GM23338 (cell line): ENCODE measurements at regions not wholly inside any gene's neighbourhood (a gene's known extent, or its start where the extent isn't known, plus 50 kb on each side); places are given as distances from the start of the nearest gene placed in this dataset.

ENCODE experiments used
- ATAC-seq: fragments of 200-7000 bp; cut with Tn5 transposase; 3 replicates; pipeline ENCODE4 v1.9.1; 2020
- DNase-seq: peaks from one replicate; pipeline ENCODE4 v3.0.0-alpha.2; 2015; ENCODE audit warnings: low spot score
- H2AFZ ChIP-seq: fragments of 200-600 bp; sonication (generic); 2 replicates; pipeline ENCODE4 v1.8.0; 2016; ENCODE audit warnings: antibody characterized with exemption, mild to moderate bottlenecking, moderate library complexity
- H3F3A ChIP-seq: fragments of 200-600 bp; sonication (generic); replicated peaks from 2 replicates; pipeline ENCODE4 v1.8.0; 2017; ENCODE audit warnings: antibody characterized with exemption, mixed run types, low read depth
- H3K27ac ChIP-seq: fragments of 200-600 bp; sonication (generic); 2 replicates; pipeline ENCODE4 v1.6.1; 2016; ENCODE audit warnings: low read depth
- H3K27me3 ChIP-seq: fragments of 200-600 bp; sonication (generic); 2 replicates; pipeline ENCODE4 v1.8.0; 2016; ENCODE audit warnings: mild to moderate bottlenecking, mixed run types, moderate library complexity; ENCODE audit not compliant: insufficient read depth
- H3K36me3 ChIP-seq: fragments of 200-600 bp; sonication (generic); 2 replicates; pipeline ENCODE4 v1.8.0; 2016; ENCODE audit warnings: mild to moderate bottlenecking; ENCODE audit not compliant: insufficient read depth
- H3K4me1 ChIP-seq: fragments of 200-600 bp; sonication (generic); 2 replicates; pipeline ENCODE4 v1.8.0; 2016; ENCODE audit warnings: mild to moderate bottlenecking, moderate library complexity; ENCODE audit not compliant: insufficient read depth
- H3K4me2 ChIP-seq: fragments of 200-600 bp; sonication (generic); 2 replicates; pipeline ENCODE4 v1.7.1; 2017; ENCODE audit warnings: mixed run types
- H3K4me3 ChIP-seq: fragments of 200-600 bp; sonication (generic); 2 replicates; pipeline ENCODE4 v1.6.1; 2016; ENCODE audit warnings: mixed run types
- H3K79me2 ChIP-seq: fragments of 200-600 bp; sonication (generic); replicated peaks from 2 replicates; pipeline ENCODE4 v1.8.0; 2017; ENCODE audit warnings: mild to moderate bottlenecking; ENCODE audit not compliant: insufficient read depth
- H3K9me2 ChIP-seq: fragments of 200-600 bp; sonication (generic); 2 replicates; pipeline ENCODE4 v1.8.0; 2017; ENCODE audit not compliant: insufficient read depth
- H4K20me1 ChIP-seq: fragments of 200-600 bp; sonication (generic); replicated peaks from 2 replicates; pipeline ENCODE4 v1.8.0; 2017; ENCODE audit warnings: mild to moderate bottlenecking; ENCODE audit not compliant: insufficient read depth
- H3K27ac Mint-ChIP-seq: 2 replicates; pipeline ENCODE4 v1.8.0; 2020; ENCODE audit warnings: inconsistent platforms, mild to moderate bottlenecking, moderate library complexity, mixed read lengths
- H3K27me3 Mint-ChIP-seq: 3 replicates; pipeline ENCODE4 v1.8.0; 2022; ENCODE audit warnings: low read depth, mild to moderate bottlenecking, moderate library complexity, mixed read lengths, inconsistent platforms; ENCODE audit not compliant: insufficient read depth, poor library complexity
- H3K36me3 Mint-ChIP-seq: 3 replicates; pipeline ENCODE4 v1.8.0; 2021; ENCODE audit warnings: low read depth, mild to moderate bottlenecking, inconsistent platforms, moderate library complexity, mixed read lengths
- H3K4me1 Mint-ChIP-seq: 3 replicates; pipeline ENCODE4 v1.8.0; 2020; ENCODE audit warnings: mild to moderate bottlenecking, inconsistent platforms, mixed read lengths
- H3K4me3 Mint-ChIP-seq: 3 replicates; pipeline ENCODE4 v1.8.0; 2021; ENCODE audit warnings: moderate library complexity, mild to moderate bottlenecking, inconsistent platforms, mixed read lengths
- H3K9me3 Mint-ChIP-seq: 3 replicates; pipeline ENCODE4 v1.8.0; 2020; ENCODE audit warnings: moderate library complexity, mild to moderate bottlenecking, inconsistent platforms, mixed read lengths
- CREB1 ChIP-seq: fragments of 250-450 bp; sonication (Bioruptor Pico); IDR thresholded peaks from 2 replicates; pipeline ENCODE4 v1.5.0; 2020; ENCODE audit warnings: low read depth, mild to moderate bottlenecking, moderate library complexity
- ETS1 ChIP-seq: IDR thresholded peaks from 2 replicates; pipeline ENCODE4 v1.6.1; 2016; ENCODE audit warnings: antibody characterized with exemption
- EZH2 ChIP-seq: fragments of 200-600 bp; sonication (generic); IDR thresholded peaks from one replicate; pipeline ENCODE4 v1.8.0; 2017; ENCODE audit warnings: antibody characterized with exemption, mild to moderate bottlenecking, low read depth; ENCODE audit not compliant: unreplicated experiment
- EZH2phosphoT487 ChIP-seq: fragments of 200-600 bp; sonication (generic); IDR thresholded peaks from one replicate; pipeline ENCODE4 v1.8.1; 2018; ENCODE audit warnings: antibody characterized with exemption; ENCODE audit not compliant: unreplicated experiment
- JUNB ChIP-seq: IDR thresholded peaks from one replicate; pipeline ENCODE4 v1.6.1; 2016; ENCODE audit warnings: antibody characterized with exemption; ENCODE audit not compliant: unreplicated experiment
- NANOG ChIP-seq: IDR thresholded peaks from 2 replicates; pipeline ENCODE4 v1.6.1; 2016; ENCODE audit warnings: antibody characterized with exemption, borderline replicate concordance
- POLR2AphosphoS5 ChIP-seq: IDR thresholded peaks from 2 replicates; pipeline ENCODE4 v1.6.1; 2016; ENCODE audit warnings: antibody characterized with exemption, low read depth
- REST ChIP-seq: IDR thresholded peaks from one replicate; pipeline ENCODE4 v1.6.1; 2018; ENCODE audit warnings: antibody characterized with exemption; ENCODE audit not compliant: unreplicated experiment
- STAT1 ChIP-seq: IDR thresholded peaks from one replicate; pipeline ENCODE4 v1.6.1; 2016; ENCODE audit warnings: antibody characterized with exemption; ENCODE audit not compliant: unreplicated experiment
- ZNF114 ChIP-seq: fragments of 250-450 bp; sonication (Bioruptor Pico); IDR thresholded peaks from 2 replicates; pipeline ENCODE4 v1.5.0; 2020; ENCODE audit warnings: mild to moderate bottlenecking, moderate library complexity
- ZNF331 ChIP-seq: fragments of 250-450 bp; sonication (Bioruptor Pico); IDR thresholded peaks from 2 replicates; pipeline ENCODE4 v1.5.0; 2020; ENCODE audit warnings: low read depth, mild to moderate bottlenecking, moderate library complexity
- ZNF462 ChIP-seq: fragments of 250-450 bp; sonication (Bioruptor Pico); IDR thresholded peaks from 2 replicates; pipeline ENCODE4 v1.5.0; 2020; ENCODE audit warnings: mild to moderate bottlenecking, moderate library complexity

- no peak for TF ChIP-seq REST
- TF ChIP-seq EZH2phosphoT487, result no peak
- TF ChIP-seq STAT1, result no peak
- no peak for TF ChIP-seq ZNF114
- no peak for TF ChIP-seq NANOG
- no peak for TF ChIP-seq ETS1
- TF ChIP-seq ZNF331 (CRISPR knock-in tag), result no peak
- TF ChIP-seq POLR2AphosphoS5, result no peak
- TF ChIP-seq EZH2, result no peak
- no peak for TF ChIP-seq CREB1 (CRISPR knock-in tag)
Observed at GRCh38 chr1:193846411-193846810, 660.0 kb upstream of the B3GALT2 start (continued).

- H3K27me3 ChIP-seq, result no peaks in the 10 kb centered on the region
- H3K9me2 ChIP-seq, result peaks cover 6% of the 10 kb centered on the region; the same call in 1 of the 2 replicates
- no peaks in the 10 kb centered on the region; the same call in 2 of the 3 replicates for H3K9me3 Mint-ChIP-seq
- H3K27ac ChIP-seq, result no peak overlapping the region
- no peaks in the 10 kb centered on the region for H3K36me3 Mint-ChIP-seq
- H4K20me1 ChIP-seq, result no peaks in the 10 kb centered on the region
- DNase-seq (no peak), ATAC-seq (no peak)
- H3K79me2 ChIP-seq, result no peaks in the 10 kb centered on the region
- no peaks in the 10 kb centered on the region for H3K27me3 Mint-ChIP-seq
- H3K4me1 Mint-ChIP-seq, result no peaks in the 10 kb centered on the region
- no peak overlapping the region for H3K27ac Mint-ChIP-seq
- H3F3A ChIP-seq, result no peaks in the 10 kb centered on the region
- H3K4me1 ChIP-seq, result no peaks in the 10 kb centered on the region
- no peak overlapping the region for H3K4me3 Mint-ChIP-seq
- H2AFZ ChIP-seq, result no peak overlapping the region
- no peak overlapping the region for H3K4me2 ChIP-seq
- H3K36me3 ChIP-seq, result no peaks in the 10 kb centered on the region
- no peak overlapping the region for H3K4me3 ChIP-seq
- no peak for TF ChIP-seq POLR2AphosphoS5
- no peak for TF ChIP-seq ZNF462 (CRISPR knock-in tag)
- no peak for TF ChIP-seq ZNF114
- TF ChIP-seq ZNF331 (CRISPR knock-in tag), result no peak
- no peak for TF ChIP-seq REST
- TF ChIP-seq JUNB, result no peak
Observed at GRCh38 chr1:193841857-193842256, 655.4 kb upstream of the B3GALT2 start.
